SK-N-SH (cell line): ENCODE measurements at regions not wholly inside any gene's neighbourhood (a gene's known extent, or its start where the extent isn't known, plus 50 kb on each side); places are given as distances from the start of the nearest gene placed in this dataset.

ENCODE experiments used
- CTCF ChIA-PET: fragments of 300-600, 350-600 bp; formaldehyde crosslinking; extraction: SDS; loops from one replicate; lab custom pipeline; 2021; lab: Yijun Ruan, JAX
- POLR2A ChIA-PET: fragments of 350-600 bp; sonication (Branson Sonifier 250); formaldehyde crosslinking; extraction: SDS; loops from one replicate; lab custom pipeline; 2020; ENCODE audit warnings: antibody characterized with exemption, inconsistent platforms; lab: Yijun Ruan, JAX
- DNase-seq: peaks from one replicate; pipeline ENCODE4 v3.0.0; 2012
- H2AFZ ChIP-seq: fragments of 200-600 bp; sonication (generic); 2 replicates; pipeline ENCODE4 v1.8.1; 2016; ENCODE audit warnings: antibody characterized with exemption, mild to moderate bottlenecking, low read depth
- H3F3A ChIP-seq: fragments of 200-600 bp; sonication (generic); replicated peaks from 2 replicates; pipeline ENCODE3; 2016; ENCODE audit warnings: antibody characterized with exemption, mild to moderate bottlenecking; ENCODE audit not compliant: insufficient read depth
- H3K27ac ChIP-seq, 2 experiments: fragments of 200-500 bp in 1 of 2; fragments of 200-600 bp in 1 of 2; sonication (Bioruptor generic) in 1 of 2; sonication (generic), shearing (Covaris generic) in 1 of 2; 2 replicates each; pipeline versions ENCODE4 v1.5.1 to v1.6.1; 2014 to 2016; ENCODE audit warnings: low read depth in 2 of 2, inconsistent platforms in 1 of 2, low read length in 1 of 2, mild to moderate bottlenecking in 1 of 2, mixed read lengths in 1 of 2
- H3K27me3 ChIP-seq: fragments of 200-600 bp; sonication (generic), shearing (Covaris generic); 2 replicates; pipeline ENCODE4 v1.6.1; 2016; ENCODE audit warnings: mixed run types; ENCODE audit not compliant: insufficient read depth
- H3K36me3 ChIP-seq, 2 experiments: fragments of 200-500 bp in 1 of 2; fragments of 200-600 bp in 1 of 2; sonication (Bioruptor generic) in 1 of 2; sonication (generic) in 1 of 2; replicated peaks in 1 of 2; 2 replicates each; pipeline versions ENCODE3 to v1.5.1; 2014 to 2016; ENCODE audit warnings: low read length in 1 of 2, mild to moderate bottlenecking in 1 of 2; ENCODE audit not compliant: insufficient read depth in 2 of 2, control insufficient read depth in 1 of 2
- H3K4me1 ChIP-seq, 2 experiments: fragments of 200-500 bp in 1 of 2; fragments of 200-600 bp in 1 of 2; sonication (Bioruptor generic) in 1 of 2; sonication (generic), shearing (Covaris generic) in 1 of 2; 2 replicates each; pipeline versions ENCODE4 v1.5.1 to v1.6.1; 2014 to 2016; ENCODE audit warnings: low read depth in 1 of 2, low read length in 1 of 2, mixed run types in 1 of 2; ENCODE audit not compliant: insufficient read depth in 2 of 2, control insufficient read depth in 1 of 2
- H3K4me2 ChIP-seq: fragments of 200-600 bp; sonication (generic), shearing (Covaris generic); 2 replicates; pipeline ENCODE4 v1.6.1; 2017; ENCODE audit warnings: mixed run types
- H3K4me3 ChIP-seq, 2 experiments: fragments of 200-500 bp in 1 of 2; fragments of 200-600 bp in 1 of 2; sonication (Bioruptor generic) in 1 of 2; sonication (generic), shearing (Covaris generic) in 1 of 2; 2 replicates each; pipeline versions ENCODE4 v1.5.1 to v1.8.1; 2014 to 2016; ENCODE audit warnings: low read depth in 2 of 2, inconsistent platforms in 1 of 2, low read length in 1 of 2, mild to moderate bottlenecking in 1 of 2, mixed read lengths in 1 of 2, moderate library complexity in 1 of 2
- H3K79me2 ChIP-seq: fragments of 200-600 bp; sonication (generic); 2 replicates; pipeline ENCODE4 v1.8.1; 2017; ENCODE audit warnings: mild to moderate bottlenecking; ENCODE audit not compliant: insufficient read depth
- H3K9ac ChIP-seq: fragments of 200-600 bp; sonication (generic); 2 replicates; pipeline ENCODE4 v1.6.1; 2017; ENCODE audit warnings: mixed run types
- H3K9me2 ChIP-seq: fragments of 200-600 bp; sonication (generic); 2 replicates; pipeline ENCODE4 v1.6.1; 2017; ENCODE audit warnings: mixed run types
- H3K9me3 ChIP-seq: fragments of 200-600 bp; sonication (generic); 2 replicates; pipeline ENCODE4 v1.6.1; 2017; ENCODE audit warnings: mixed run types, mild to moderate bottlenecking, moderate library complexity
- H4K20me1 ChIP-seq: fragments of 200-600 bp; sonication (generic); 2 replicates; pipeline ENCODE4 v1.6.1; 2017; ENCODE audit warnings: mild to moderate bottlenecking, mixed run types; ENCODE audit not compliant: insufficient read depth
- ELF1 ChIP-seq: IDR thresholded peaks from 2 replicates; pipeline ENCODE4 v1.4.0; 2012
- EZH2phosphoT487 ChIP-seq: fragments of 200-600 bp; sonication (generic); IDR thresholded peaks from 2 replicates; pipeline ENCODE4 v1.6.1; 2017; ENCODE audit warnings: low read depth, mixed run types, mild to moderate bottlenecking, antibody characterized with exemption, moderate library complexity, borderline replicate concordance
- FOSL2 ChIP-seq: IDR thresholded peaks from 2 replicates; pipeline ENCODE4 v1.4.0; 2012; ENCODE audit warnings: low read depth, mild to moderate bottlenecking, moderate library complexity, borderline replicate concordance
- FOXM1 ChIP-seq: IDR thresholded peaks from 2 replicates; pipeline ENCODE4 v1.4.0; 2012; ENCODE audit warnings: low read depth, mild to moderate bottlenecking
- IRF3 ChIP-seq: fragments of 150-350 bp; IDR thresholded peaks from 2 replicates; pipeline ENCODE4 v1.6.1; 2016; ENCODE audit warnings: mild to moderate bottlenecking, low read depth, low read length
- JUND ChIP-seq: IDR thresholded peaks from 2 replicates; pipeline ENCODE4 v1.4.0; 2012
- MEF2A ChIP-seq: IDR thresholded peaks from 2 replicates; pipeline ENCODE4 v1.4.0; 2012; ENCODE audit warnings: low read depth, borderline replicate concordance
- NRF1 ChIP-seq: IDR thresholded peaks from 2 replicates; pipeline ENCODE4 v1.6.1; 2012; ENCODE audit warnings: low read depth, mild to moderate bottlenecking, low read length
- PBX3 ChIP-seq: IDR thresholded peaks from 2 replicates; pipeline ENCODE4; 2012
- RAD21 ChIP-seq: IDR thresholded peaks from 2 replicates; pipeline ENCODE4 v1.6.1; 2012; ENCODE audit warnings: mild to moderate bottlenecking, low read length
- RCOR1 ChIP-seq: fragments of 150-350 bp; IDR thresholded peaks from 2 replicates; pipeline ENCODE4 v1.6.1; 2017; ENCODE audit warnings: antibody characterized with exemption, low read length
- RXRA ChIP-seq: IDR thresholded peaks from 2 replicates; pipeline ENCODE4 v1.4.0; 2012; ENCODE audit warnings: low read depth, mild to moderate bottlenecking, borderline replicate concordance
- SIN3A ChIP-seq: IDR thresholded peaks from 2 replicates; pipeline ENCODE4 v1.6.1; 2012; ENCODE audit warnings: low read depth, mild to moderate bottlenecking, low read length, moderate library complexity, borderline replicate concordance
- TAF1 ChIP-seq: IDR thresholded peaks from 2 replicates; pipeline ENCODE4 v1.6.1; 2012; ENCODE audit warnings: low read depth, mild to moderate bottlenecking, low read length, moderate library complexity, borderline replicate concordance
- TCF12 ChIP-seq: IDR thresholded peaks from 2 replicates; pipeline ENCODE4 v1.4.0; 2012
- TEAD4 ChIP-seq: IDR thresholded peaks from 2 replicates; pipeline ENCODE4 v1.4.0; 2012; ENCODE audit warnings: mild to moderate bottlenecking, borderline replicate concordance; ENCODE audit not compliant: insufficient read depth
- USF2 ChIP-seq: fragments of 150-350 bp; IDR thresholded peaks from 2 replicates; pipeline ENCODE4 v1.6.1; 2017; ENCODE audit warnings: antibody characterized with exemption, low read length, low read depth, borderline replicate concordance
- YY1 ChIP-seq: IDR thresholded peaks from 2 replicates; pipeline ENCODE4 v1.4.0; 2012; ENCODE audit warnings: low read depth, mild to moderate bottlenecking
- WGBS: methylation state at CpG from one replicate; pipeline ENCODE4 v1.1.6; 2017; ENCODE audit warnings: low lambda C conversion rate; 5-methylcytosine and 5-hydroxymethylcytosine counted together
- TF ChIP-seq, protein P1 (sequence below): IDR thresholded peaks from 2 replicates; pipeline ENCODE4 v1.4.0; 2012; ENCODE audit warnings: low read depth, borderline replicate concordance

GRCh38 chr1:194818674-194819073 is 1632.3 kb upstream of the B3GALT2 start:
- no peaks in the 10 kb centered on the region; a peak in 1 of 4 replicates for H3K4me1 ChIP-seq
- H4K20me1 ChIP-seq: no peaks in the 10 kb centered on the region
- DNase-seq: no peak
- no peak overlapping the region for H3K9ac ChIP-seq
- H3K27me3 ChIP-seq: no peaks in the 10 kb centered on the region
- ChIA-PET CTCF (no interaction called here), POLR2A (no interaction called here)
- no peak overlapping the region for H3K27ac ChIP-seq
- no peak overlapping the region for H2AFZ ChIP-seq
- no peak overlapping the region for H3K4me3 ChIP-seq
- H3F3A ChIP-seq: no peaks in the 10 kb centered on the region
- TF ChIP-seq TEAD4 (no peak), MEF2A (no peak), TCF12 (no peak), YY1 (no peak), USF2 (no peak), IRF3 (no peak), SIN3A (no peak), JUND (no peak), RXRA (no peak), FOXM1 (no peak), TAF1 (no peak), RCOR1 (no peak), EZH2phosphoT487 (no peak), PBX3 (no peak), RAD21 (no peak), ELF1 (no peak), FOSL2 (no peak), NRF1 (no peak)
- TF ChIP-seq, protein P1, sequence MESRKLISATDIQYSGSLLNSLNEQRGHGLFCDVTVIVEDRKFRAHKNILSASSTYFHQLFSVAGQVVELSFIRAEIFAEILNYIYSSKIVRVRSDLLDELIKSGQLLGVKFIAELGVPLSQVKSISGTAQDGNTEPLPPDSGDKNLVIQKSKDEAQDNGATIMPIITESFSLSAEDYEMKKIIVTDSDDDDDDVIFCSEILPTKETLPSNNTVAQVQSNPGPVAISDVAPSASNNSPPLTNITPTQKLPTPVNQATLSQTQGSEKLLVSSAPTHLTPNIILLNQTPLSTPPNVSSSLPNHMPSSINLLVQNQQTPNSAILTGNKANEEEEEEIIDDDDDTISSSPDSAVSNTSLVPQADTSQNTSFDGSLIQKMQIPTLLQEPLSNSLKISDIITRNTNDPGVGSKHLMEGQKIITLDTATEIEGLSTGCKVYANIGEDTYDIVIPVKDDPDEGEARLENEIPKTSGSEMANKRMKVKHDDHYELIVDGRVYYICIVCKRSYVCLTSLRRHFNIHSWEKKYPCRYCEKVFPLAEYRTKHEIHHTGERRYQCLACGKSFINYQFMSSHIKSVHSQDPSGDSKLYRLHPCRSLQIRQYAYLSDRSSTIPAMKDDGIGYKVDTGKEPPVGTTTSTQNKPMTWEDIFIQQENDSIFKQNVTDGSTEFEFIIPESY: no peak
- no peak overlapping the region for H3K4me2 ChIP-seq
- no peaks in the 10 kb centered on the region for H3K79me2 ChIP-seq
- no peaks in the 10 kb centered on the region for H3K36me3 ChIP-seq
- no peaks in the 10 kb centered on the region for H3K9me2 ChIP-seq
- WGBS: 6% methylated on average over 2 of the region's 2 CpGs
- no peaks in the 10 kb centered on the region for H3K9me3 ChIP-seq
